Ishikawa (cell line): ENCODE measurements at regions not wholly inside any gene's neighbourhood (a gene's known extent, or its start where the extent isn't known, plus 50 kb on each side); places are given as distances from the start of the nearest gene placed in this dataset.

ENCODE experiments used
- CEBPB ChIP-seq: IDR thresholded peaks from 2 replicates; pipeline ENCODE4 v1.6.1; 2012
- CREB1 ChIP-seq: IDR thresholded peaks from 2 replicates; pipeline ENCODE4 v1.6.1; 2012; ENCODE audit warnings: low read depth
- EGR1 ChIP-seq: IDR thresholded peaks from 2 replicates; pipeline ENCODE4 v1.6.1; 2012
- EP300 ChIP-seq: IDR thresholded peaks from 2 replicates; pipeline ENCODE4 v1.6.1; 2012; ENCODE audit warnings: borderline replicate concordance
- FOXM1 ChIP-seq: IDR thresholded peaks from 2 replicates; pipeline ENCODE4 v1.6.1; 2012; ENCODE audit warnings: low read depth, borderline replicate concordance
- MAX ChIP-seq: IDR thresholded peaks from 2 replicates; pipeline ENCODE4 v1.6.1; 2012
- NFIC ChIP-seq: IDR thresholded peaks from 2 replicates; pipeline ENCODE4 v1.6.1; 2012
- RAD21 ChIP-seq: IDR thresholded peaks from 2 replicates; pipeline ENCODE4 v1.6.1; 2012; ENCODE audit warnings: low read depth
- TAF1 ChIP-seq: IDR thresholded peaks from 2 replicates; pipeline ENCODE4 v1.6.1; 2012; ENCODE audit warnings: low read depth, mild to moderate bottlenecking
- TCF12 ChIP-seq: IDR thresholded peaks from 2 replicates; pipeline ENCODE4 v1.6.1; 2012; ENCODE audit warnings: low read depth
- TEAD4 ChIP-seq: IDR thresholded peaks from 2 replicates; pipeline ENCODE4 v1.6.1; 2012
- YY1 ChIP-seq: IDR thresholded peaks from 2 replicates; pipeline ENCODE4 v1.6.1; 2012; ENCODE audit warnings: low read depth
- ZBTB7A ChIP-seq: IDR thresholded peaks from 2 replicates; pipeline ENCODE4 v1.6.1; 2012; ENCODE audit warnings: low read depth
- TF ChIP-seq, protein P1 (sequence below): IDR thresholded peaks from 2 replicates; pipeline ENCODE4 v1.6.1; 2012
- TF ChIP-seq, protein P2 (sequence below): IDR thresholded peaks from 2 replicates; pipeline ENCODE4 v1.6.1; 2012; ENCODE audit warnings: low read depth, mild to moderate bottlenecking

DNA sequence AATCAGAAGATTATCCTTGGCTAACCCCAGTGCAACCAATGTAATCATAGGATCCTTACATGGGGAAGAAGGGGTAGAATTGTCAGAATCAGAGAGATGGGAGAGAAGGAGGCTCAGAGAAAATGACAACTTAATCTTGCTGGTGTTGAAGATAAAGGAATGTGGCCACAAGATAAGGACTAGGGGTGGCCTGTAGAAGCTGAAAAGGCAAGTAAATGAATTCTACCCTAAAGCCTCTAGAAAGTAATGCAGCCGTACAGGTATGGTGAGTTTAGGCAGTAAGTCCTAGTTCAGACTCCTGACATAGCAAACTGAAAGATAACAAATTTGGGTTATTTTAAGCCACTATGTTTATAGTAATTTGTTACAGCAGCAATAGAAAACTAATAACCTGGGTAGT, 718.5 kb downstream of the SLITRK6 start:
- TF ChIP-seq TAF1 (no peak), EP300 (no peak), FOXM1 (no peak), YY1 (no peak), NFIC (no peak), RAD21 (no peak), EGR1 (no peak), CEBPB (no peak), TEAD4 (no peak), CREB1 (no peak)
- TF ChIP-seq, protein P1, sequence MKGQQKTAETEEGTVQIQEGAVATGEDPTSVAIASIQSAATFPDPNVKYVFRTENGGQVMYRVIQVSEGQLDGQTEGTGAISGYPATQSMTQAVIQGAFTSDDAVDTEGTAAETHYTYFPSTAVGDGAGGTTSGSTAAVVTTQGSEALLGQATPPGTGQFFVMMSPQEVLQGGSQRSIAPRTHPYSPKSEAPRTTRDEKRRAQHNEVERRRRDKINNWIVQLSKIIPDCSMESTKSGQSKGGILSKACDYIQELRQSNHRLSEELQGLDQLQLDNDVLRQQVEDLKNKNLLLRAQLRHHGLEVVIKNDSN, result no peak
- TF ChIP-seq, protein P2, sequence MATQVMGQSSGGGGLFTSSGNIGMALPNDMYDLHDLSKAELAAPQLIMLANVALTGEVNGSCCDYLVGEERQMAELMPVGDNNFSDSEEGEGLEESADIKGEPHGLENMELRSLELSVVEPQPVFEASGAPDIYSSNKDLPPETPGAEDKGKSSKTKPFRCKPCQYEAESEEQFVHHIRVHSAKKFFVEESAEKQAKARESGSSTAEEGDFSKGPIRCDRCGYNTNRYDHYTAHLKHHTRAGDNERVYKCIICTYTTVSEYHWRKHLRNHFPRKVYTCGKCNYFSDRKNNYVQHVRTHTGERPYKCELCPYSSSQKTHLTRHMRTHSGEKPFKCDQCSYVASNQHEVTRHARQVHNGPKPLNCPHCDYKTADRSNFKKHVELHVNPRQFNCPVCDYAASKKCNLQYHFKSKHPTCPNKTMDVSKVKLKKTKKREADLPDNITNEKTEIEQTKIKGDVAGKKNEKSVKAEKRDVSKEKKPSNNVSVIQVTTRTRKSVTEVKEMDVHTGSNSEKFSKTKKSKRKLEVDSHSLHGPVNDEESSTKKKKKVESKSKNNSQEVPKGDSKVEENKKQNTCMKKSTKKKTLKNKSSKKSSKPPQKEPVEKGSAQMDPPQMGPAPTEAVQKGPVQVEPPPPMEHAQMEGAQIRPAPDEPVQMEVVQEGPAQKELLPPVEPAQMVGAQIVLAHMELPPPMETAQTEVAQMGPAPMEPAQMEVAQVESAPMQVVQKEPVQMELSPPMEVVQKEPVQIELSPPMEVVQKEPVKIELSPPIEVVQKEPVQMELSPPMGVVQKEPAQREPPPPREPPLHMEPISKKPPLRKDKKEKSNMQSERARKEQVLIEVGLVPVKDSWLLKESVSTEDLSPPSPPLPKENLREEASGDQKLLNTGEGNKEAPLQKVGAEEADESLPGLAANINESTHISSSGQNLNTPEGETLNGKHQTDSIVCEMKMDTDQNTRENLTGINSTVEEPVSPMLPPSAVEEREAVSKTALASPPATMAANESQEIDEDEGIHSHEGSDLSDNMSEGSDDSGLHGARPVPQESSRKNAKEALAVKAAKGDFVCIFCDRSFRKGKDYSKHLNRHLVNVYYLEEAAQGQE, result no peak

GRCh38 chr13:85076343-85076742, 722.9 kb downstream of the SLITRK6 start:
- TF ChIP-seq, protein P1, result no peak
- TF ChIP-seq TAF1, result no peak
- no peak for TF ChIP-seq FOXM1
- no peak for TF ChIP-seq TEAD4
- TF ChIP-seq EP300, result no peak
- TF ChIP-seq YY1, result no peak
- no peak for TF ChIP-seq MAX
- TF ChIP-seq CEBPB, result no peak
- no peak for TF ChIP-seq ZBTB7A
- no peak for TF ChIP-seq RAD21
- TF ChIP-seq, protein P2, result no peak
- TF ChIP-seq TCF12, result no peak
- no peak for TF ChIP-seq CREB1
- TF ChIP-seq NFIC, result no peak
- TF ChIP-seq EGR1, result no peak

- TF ChIP-seq ZBTB7A, result no peak
- TF ChIP-seq TAF1, result no peak
- no peak for TF ChIP-seq NFIC
- TF ChIP-seq CREB1, result no peak
- no peak for TF ChIP-seq TCF12
Measured at GRCh38 chr13:85074543-85075313, 724.5 kb downstream of the SLITRK6 start.

DNA sequence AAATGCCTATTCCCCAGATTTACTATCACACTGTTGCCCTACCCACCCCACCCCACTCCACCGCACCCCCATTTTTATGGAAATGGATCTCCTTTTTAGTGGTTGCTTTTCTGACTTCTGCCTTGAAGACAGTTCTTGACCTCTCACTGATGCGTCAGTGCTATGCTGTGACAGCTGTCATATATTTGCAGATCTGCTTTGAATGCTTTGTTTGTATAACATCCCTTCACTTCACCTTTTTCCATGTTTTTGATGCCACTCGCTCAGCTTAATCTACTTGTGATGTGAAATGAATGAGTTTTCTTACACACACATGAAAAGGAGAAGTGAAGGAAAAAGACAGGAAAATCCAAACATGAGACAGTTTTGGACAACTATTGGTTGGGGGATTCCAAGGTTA, 731.0 kb downstream of the SLITRK6 start:
- no peak for TF ChIP-seq EGR1
- TF ChIP-seq TAF1, result no peak
- TF ChIP-seq EP300, result no peak
- no peak for TF ChIP-seq FOXM1

GRCh38 chr13:85040215-85040614, 759.0 kb downstream of the SLITRK6 start:
- TF ChIP-seq MAX (no peak), TAF1 (no peak), TEAD4 (no peak), TCF12 (no peak), EGR1 (no peak), ZBTB7A (no peak), CREB1 (no peak), FOXM1 (no peak), NFIC (no peak), EP300 (no peak), RAD21 (no peak), CEBPB (no peak), YY1 (no peak)
- TF ChIP-seq, protein P2, result no peak
- TF ChIP-seq, protein P1, result no peak
